HCT116 (cell line): ENCODE measurements at regions not wholly inside any gene's neighbourhood (a gene's known extent, or its start where the extent isn't known, plus 50 kb on each side); places are given as distances from the start of the nearest gene placed in this dataset.

Experiments used
- ATAC-seq: fragments of 200-7000 bp; cut with Tn5 transposase; 2 replicates; pipeline ENCODE4 v1.9.1; 2020; ENCODE audit warnings: mild to moderate bottlenecking, moderate library complexity
- BruUV-seq: library from RNA; stranded (reverse); fragments of 400-500 nt; replicated peaks from 2 replicates; lab custom pipeline; 2021; lab: Mats Ljungman, UMichigan
- CTCF ChIA-PET: fragments of 300-600 bp; sonication (Branson Sonifier 250); formaldehyde crosslinking; loops from one replicate; lab custom pipeline; 2021; ENCODE audit warnings: antibody characterized with exemption; lab: Charles Lee
- POLR2A ChIA-PET: fragments of 300-600, 350-600 bp; sonication (Branson Sonifier 250); formaldehyde crosslinking; loops from one replicate; lab custom pipeline; 2021; ENCODE audit warnings: antibody characterized with exemption; lab: Charles Lee
- RAD21 ChIA-PET, 2 experiments: fragments of 300-600 bp; sonication (Branson Sonifier 250); formaldehyde crosslinking; loops; one replicate each; lab custom pipeline; 2023; ENCODE audit warnings: low total read pairs in 2 of 2; ENCODE audit not compliant: uncharacterized antibody in 2 of 2, unreplicated experiment in 2 of 2, low non-redundant PET in 1 of 2; lab: Charles Lee
- DNase-seq: peaks from one replicate; pipeline ENCODE4 v3.0.0-alpha.2; 2010; ENCODE audit warnings: low read depth, low spot score
- H2AFZ ChIP-seq: fragments of 200-600 bp; shearing (Covaris generic), sonication (generic); 2 replicates; pipeline ENCODE4 v1.6.1; 2017; ENCODE audit warnings: low read depth, mixed run types, mixed read lengths, antibody characterized with exemption, low read length; ENCODE audit not compliant: poor library complexity, severe bottlenecking
- H3K27ac ChIP-seq: 2 replicates; pipeline ENCODE4 v1.5.1; 2012; ENCODE audit warnings: low read depth, low read length
- H3K27me3 ChIP-seq: fragments of 200-600 bp; sonication (generic); 2 replicates; pipeline ENCODE4 v1.6.1; 2016; ENCODE audit warnings: mixed run types, low read length, mixed read lengths; ENCODE audit not compliant: insufficient read depth
- H3K36me3 ChIP-seq, 2 experiments: fragments of 200-500 bp in 1 of 2; fragments of 200-600 bp in 1 of 2; sonication (Bioruptor generic) in 1 of 2; sonication (generic) in 1 of 2; 2 replicates each; pipeline versions ENCODE4 v1.5.1 to v1.6.1; 2014 to 2016; ENCODE audit warnings: low read length in 2 of 2, inconsistent platforms in 1 of 2, mixed read lengths in 1 of 2, mixed run types in 1 of 2; ENCODE audit not compliant: insufficient read depth in 2 of 2, control insufficient read depth in 1 of 2
- H3K4me1 ChIP-seq, 2 experiments: fragments of 200-600 bp in 1 of 2; sonication (generic) in 1 of 2; 2 replicates each; pipeline versions ENCODE4 v1.5.1 to v1.6.1; 2012 to 2017; ENCODE audit warnings: low read length in 2 of 2, inconsistent platforms in 1 of 2, mild to moderate bottlenecking in 1 of 2, mixed read lengths in 1 of 2, mixed run types in 1 of 2, moderate library complexity in 1 of 2; ENCODE audit not compliant: insufficient read depth in 2 of 2, control insufficient read depth in 1 of 2
- H3K4me2 ChIP-seq: fragments of 200-600 bp; sonication (generic); 2 replicates; pipeline ENCODE4 v1.6.1; 2017; ENCODE audit warnings: mixed run types, low read length, mixed read lengths
- H3K4me3 ChIP-seq, 2 experiments: fragments of 200-600 bp in 1 of 2; sonication (generic) in 1 of 2; replicated peaks in 1 of 2; 2 replicates each; pipeline ENCODE4 v1.5.1; 2011 to 2016; ENCODE audit warnings: low read length in 2 of 2, control low read depth in 1 of 2, low read depth in 1 of 2, mild to moderate bottlenecking in 1 of 2, mixed read lengths in 1 of 2, mixed run types in 1 of 2
- H3K79me2 ChIP-seq: fragments of 200-600 bp; sonication (generic); 2 replicates; pipeline ENCODE4 v1.6.1; 2017; ENCODE audit warnings: mild to moderate bottlenecking, mixed run types, low read length, moderate library complexity, mixed read lengths; ENCODE audit not compliant: insufficient read depth
- H3K9ac ChIP-seq: fragments of 200-600 bp; sonication (generic); 2 replicates; pipeline ENCODE4 v1.6.1; 2016; ENCODE audit warnings: low read length, mixed read lengths
- H3K9me2 ChIP-seq: fragments of 200-600 bp; sonication (generic), shearing (Covaris generic); 2 replicates; pipeline ENCODE4 v1.6.1; 2017; ENCODE audit warnings: mixed run types, mild to moderate bottlenecking, moderate library complexity; ENCODE audit not compliant: insufficient read depth
- H3K9me3 ChIP-seq, 2 experiments: fragments of 200-500 bp in 1 of 2; fragments of 200-600 bp in 1 of 2; sonication (Bioruptor generic) in 1 of 2; sonication (generic) in 1 of 2; 2 replicates each; pipeline ENCODE4 v1.6.1; 2014 to 2017; ENCODE audit warnings: low read length in 2 of 2, mixed read lengths in 2 of 2, inconsistent platforms in 1 of 2, low read depth in 1 of 2, mild to moderate bottlenecking in 1 of 2, mixed run types in 1 of 2, moderate library complexity in 1 of 2; ENCODE audit not compliant: control insufficient read depth in 1 of 2, insufficient read depth in 1 of 2
- H4K20me1 ChIP-seq: fragments of 200-600 bp; sonication (generic), shearing (Covaris generic); 2 replicates; pipeline ENCODE4 v1.6.1; 2017; ENCODE audit warnings: mixed run types, mild to moderate bottlenecking, moderate library complexity; ENCODE audit not compliant: insufficient read depth
- CBX3 ChIP-seq: IDR thresholded peaks from 2 replicates; pipeline ENCODE4 v1.6.1; 2012; ENCODE audit warnings: low read depth
- CTCF ChIP-seq, 3 experiments: fragments of 200-600 bp in 1 of 3; sonication (generic) in 1 of 3; IDR thresholded peaks in 2 of 3; conservative IDR thresholded peaks in 1 of 3; 2 replicates each; pipeline ENCODE4 v1.5.1; 2012 to 2017; ENCODE audit warnings: low read depth in 2 of 3, low read length in 2 of 3, antibody characterized with exemption in 1 of 3, borderline replicate concordance in 1 of 3, control low read depth in 1 of 3, mild to moderate bottlenecking in 1 of 3, mixed read lengths in 1 of 3, mixed run types in 1 of 3, moderate library complexity in 1 of 3; ENCODE audit not compliant: insufficient read depth in 1 of 3
- EGR1 ChIP-seq: IDR thresholded peaks from 2 replicates; pipeline ENCODE4 v1.6.1; 2012; ENCODE audit warnings: low read depth
- ELF1 ChIP-seq: IDR thresholded peaks from 2 replicates; pipeline ENCODE4 v1.6.1; 2012; ENCODE audit warnings: low read depth, borderline replicate concordance
- EZH2 ChIP-seq: fragments of 200-600 bp; sonication (generic); IDR thresholded peaks from 2 replicates; pipeline ENCODE4 v1.6.1; 2017; ENCODE audit warnings: antibody characterized with exemption, mixed run types
- EZH2phosphoT487 ChIP-seq: fragments of 200-600 bp; IDR thresholded peaks from 2 replicates; pipeline ENCODE4 v1.6.1; 2018; ENCODE audit warnings: antibody characterized with exemption, borderline replicate concordance
- JUND ChIP-seq: IDR thresholded peaks from 2 replicates; pipeline ENCODE4 v1.6.1; 2012
- POLR2A ChIP-seq: IDR thresholded peaks from 2 replicates; pipeline ENCODE4 v1.7.0; 2011; ENCODE audit warnings: borderline replicate concordance; ENCODE audit not compliant: insufficient read depth, insufficient read length; ENCODE audit errors: extremely low read depth
- RAD21 ChIP-seq: IDR thresholded peaks from 2 replicates; pipeline ENCODE4 v1.6.1; 2012; ENCODE audit warnings: low read depth, mild to moderate bottlenecking
- SIN3A ChIP-seq: IDR thresholded peaks from 2 replicates; pipeline ENCODE4 v1.6.1; 2012; ENCODE audit warnings: low read depth
- SP1 ChIP-seq: IDR thresholded peaks from 2 replicates; pipeline ENCODE4 v1.6.1; 2012; ENCODE audit warnings: low read depth
- TCF7L2 ChIP-seq: IDR thresholded peaks from 2 replicates; pipeline ENCODE4 v1.7.0; 2011; ENCODE audit warnings: borderline replicate concordance, inconsistent platforms; ENCODE audit not compliant: insufficient read depth, insufficient read length; ENCODE audit errors: extremely low read depth
- YY1 ChIP-seq: IDR thresholded peaks from 2 replicates; pipeline ENCODE4 v1.6.1; 2011; ENCODE audit warnings: low read length, low read depth, moderate library complexity, mild to moderate bottlenecking; ENCODE audit not compliant: insufficient replicate concordance; ENCODE audit errors: extremely low read depth
- ZFX ChIP-seq: fragments of 450-650 bp; IDR thresholded peaks from 2 replicates; pipeline ENCODE4 v1.6.1; 2017
- ZNF274 ChIP-seq: fragments of 200-500 bp; sonication (Bioruptor generic); IDR thresholded peaks from 2 replicates; pipeline ENCODE4 v1.6.1; 2014; ENCODE audit warnings: mild to moderate bottlenecking, low read depth, low read length, inconsistent platforms
- intact Hi-C: fragments of 100-400 bp; cut with micrococcal nuclease; formaldehyde crosslinking; loops from 2 replicates; pipeline ENCODE4 v1.10.0; 2022
- TF ChIP-seq, protein P1 (sequence below): IDR thresholded peaks from 2 replicates; pipeline ENCODE4 v1.6.1; 2011; ENCODE audit warnings: mild to moderate bottlenecking, low read length, moderate library complexity; ENCODE audit not compliant: insufficient replicate concordance; ENCODE audit errors: extremely low read depth
- TF ChIP-seq, protein P2 (sequence below): IDR thresholded peaks from 2 replicates; pipeline ENCODE4 v1.6.1; 2012

DNA sequence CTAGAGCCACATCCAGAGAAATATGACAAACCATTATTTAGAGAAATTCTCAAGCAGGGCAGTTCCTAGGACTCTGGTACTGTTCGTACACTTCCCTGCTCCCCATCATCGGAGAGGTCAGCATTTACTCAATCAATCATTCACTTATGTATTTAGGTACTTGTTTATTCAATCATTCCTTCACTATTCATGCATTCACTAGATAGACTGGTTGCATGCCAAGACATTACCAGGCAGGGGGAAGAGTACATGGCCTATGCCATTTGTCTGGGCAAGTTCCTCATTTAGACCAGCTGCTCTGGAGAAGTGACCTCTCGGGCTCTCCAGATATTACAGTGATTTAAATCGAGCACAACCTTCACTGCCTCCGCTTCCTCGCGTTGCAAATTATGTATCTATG is 603.4 kb downstream of the KCNJ2 start:
- POLR2A ChIA-PET: no interaction called here
- CTCF ChIA-PET: interaction anchor here (1.3 kb wide), 1 partner anchor 12 kb away, joined by 4 read pairs; no protein-coding TSS in a partner anchor

More for the DNA sequence above, 603.4 kb downstream of the KCNJ2 start:
- BruUV-seq: no TSS peak
- H3K36me3 ChIP-seq: no peaks in the 10 kb centered on the region
- H4K20me1 ChIP-seq: no peaks in the 10 kb centered on the region
- no peak overlapping the region for H3K27ac ChIP-seq
- H3K9me3 ChIP-seq: no peaks in the 10 kb centered on the region
- no peak overlapping the region for H2AFZ ChIP-seq
- ATAC-seq: no peak
- no peak overlapping the region for H3K4me2 ChIP-seq
- no peak overlapping the region for H3K9ac ChIP-seq
- no peaks in the 10 kb centered on the region for H3K9me2 ChIP-seq
- DNase-seq: no peak
- no peak for TF ChIP-seq EZH2
- TF ChIP-seq EZH2phosphoT487: no peak
- no peak for TF ChIP-seq ZNF274
- no peak for TF ChIP-seq POLR2A
- TF ChIP-seq EGR1: no peak
- no peak for TF ChIP-seq CBX3
- TF ChIP-seq ZFX: no peak
- no peak for TF ChIP-seq TCF7L2
- TF ChIP-seq, protein P1, sequence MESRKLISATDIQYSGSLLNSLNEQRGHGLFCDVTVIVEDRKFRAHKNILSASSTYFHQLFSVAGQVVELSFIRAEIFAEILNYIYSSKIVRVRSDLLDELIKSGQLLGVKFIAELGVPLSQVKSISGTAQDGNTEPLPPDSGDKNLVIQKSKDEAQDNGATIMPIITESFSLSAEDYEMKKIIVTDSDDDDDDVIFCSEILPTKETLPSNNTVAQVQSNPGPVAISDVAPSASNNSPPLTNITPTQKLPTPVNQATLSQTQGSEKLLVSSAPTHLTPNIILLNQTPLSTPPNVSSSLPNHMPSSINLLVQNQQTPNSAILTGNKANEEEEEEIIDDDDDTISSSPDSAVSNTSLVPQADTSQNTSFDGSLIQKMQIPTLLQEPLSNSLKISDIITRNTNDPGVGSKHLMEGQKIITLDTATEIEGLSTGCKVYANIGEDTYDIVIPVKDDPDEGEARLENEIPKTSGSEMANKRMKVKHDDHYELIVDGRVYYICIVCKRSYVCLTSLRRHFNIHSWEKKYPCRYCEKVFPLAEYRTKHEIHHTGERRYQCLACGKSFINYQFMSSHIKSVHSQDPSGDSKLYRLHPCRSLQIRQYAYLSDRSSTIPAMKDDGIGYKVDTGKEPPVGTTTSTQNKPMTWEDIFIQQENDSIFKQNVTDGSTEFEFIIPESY: no peak
- TF ChIP-seq ELF1: no peak
- no peak for TF ChIP-seq YY1
- TF ChIP-seq, protein P2, sequence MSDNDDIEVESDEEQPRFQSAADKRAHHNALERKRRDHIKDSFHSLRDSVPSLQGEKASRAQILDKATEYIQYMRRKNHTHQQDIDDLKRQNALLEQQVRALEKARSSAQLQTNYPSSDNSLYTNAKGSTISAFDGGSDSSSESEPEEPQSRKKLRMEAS: no peak
- TF ChIP-seq SP1: no peak
- no peak for TF ChIP-seq SIN3A
- TF ChIP-seq JUND: no peak
- TF ChIP-seq CTCF (IDR thresholded peaks at IDR 0.05 in 2 of 3, conservative IDR thresholded peaks at IDR 0.05 in 1 of 3; ENCODE audit: borderline replicate concordance in 1 of 3, insufficient read depth in 1 of 3, low read depth in 2 of 3, low read length in 2 of 3): no peak
- no peak for TF ChIP-seq RAD21
- no peaks in the 10 kb centered on the region for H3K79me2 ChIP-seq
- intact Hi-C loops: no loop called here
- no peak overlapping the region for H3K4me3 ChIP-seq
- RAD21 ChIA-PET: no interaction called here
- H3K4me1 ChIP-seq: no peaks in the 10 kb centered on the region
- no peaks in the 10 kb centered on the region for H3K27me3 ChIP-seq
